Renal cortex interstitium (tissue), 11 donors: ENCODE measurements at regions not wholly inside any gene's neighbourhood (a gene's known extent, or its start where the extent isn't known, plus 50 kb on each side); places are given as distances from the start of the nearest gene placed in this dataset.

Source experiments
- DNase-seq, 11 donors: peaks; one replicate each; pipeline ENCODE4 v3.0.0-alpha.2; 2013; ENCODE audit warnings: low read depth in 9 of 11, low spot score in 4 of 11; ENCODE audit errors: extremely low read depth in 1 of 11

DNA sequence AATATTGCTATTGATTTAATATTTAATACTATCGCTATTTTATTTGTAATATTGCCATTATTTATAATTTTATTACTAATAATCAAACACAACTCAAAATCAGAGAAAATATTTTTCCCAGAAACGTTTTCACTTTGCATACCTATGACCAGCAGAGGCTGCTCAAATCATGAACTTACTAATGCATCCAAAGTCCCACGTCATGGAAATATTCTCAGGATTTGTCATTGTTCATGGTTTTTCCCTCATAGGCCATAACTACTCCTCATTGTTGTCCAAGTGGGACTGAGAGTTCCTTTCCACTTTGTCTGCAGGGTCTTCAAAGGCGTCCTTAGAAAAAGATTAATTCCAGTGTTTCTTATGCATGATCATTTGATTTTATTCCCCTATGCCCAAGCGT lies 344.8 kb downstream of the THBS2 start:
- no peak for DNase-seq

- no peak for DNase-seq
Measured at GRCh38 chr6:168908166-168908565, 345.5 kb downstream of the THBS2 start.

DNA sequence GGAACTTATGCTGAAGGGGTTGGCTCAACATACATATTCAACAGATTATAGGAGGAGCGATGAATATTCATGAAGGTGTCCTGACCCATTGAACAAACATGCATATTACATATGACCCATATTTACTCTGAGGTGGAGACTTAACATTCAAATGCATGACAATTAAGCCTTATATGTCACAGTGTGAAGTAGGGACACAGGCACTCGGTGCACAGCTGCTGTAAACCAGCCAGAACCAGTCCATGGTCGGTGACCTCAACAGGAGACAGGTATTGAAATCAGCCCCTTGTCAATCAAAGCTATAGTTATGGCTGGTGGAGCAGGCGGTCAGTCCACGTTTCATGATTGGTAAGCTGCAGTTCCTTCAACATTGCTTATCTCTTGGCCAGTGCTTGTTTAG lies 347.3 kb downstream of the THBS2 start:
- DNase-seq, result no peak

GRCh38 chr6:168905451-168906090 lies 348.1 kb downstream of the THBS2 start:
- no peak for DNase-seq

DNA sequence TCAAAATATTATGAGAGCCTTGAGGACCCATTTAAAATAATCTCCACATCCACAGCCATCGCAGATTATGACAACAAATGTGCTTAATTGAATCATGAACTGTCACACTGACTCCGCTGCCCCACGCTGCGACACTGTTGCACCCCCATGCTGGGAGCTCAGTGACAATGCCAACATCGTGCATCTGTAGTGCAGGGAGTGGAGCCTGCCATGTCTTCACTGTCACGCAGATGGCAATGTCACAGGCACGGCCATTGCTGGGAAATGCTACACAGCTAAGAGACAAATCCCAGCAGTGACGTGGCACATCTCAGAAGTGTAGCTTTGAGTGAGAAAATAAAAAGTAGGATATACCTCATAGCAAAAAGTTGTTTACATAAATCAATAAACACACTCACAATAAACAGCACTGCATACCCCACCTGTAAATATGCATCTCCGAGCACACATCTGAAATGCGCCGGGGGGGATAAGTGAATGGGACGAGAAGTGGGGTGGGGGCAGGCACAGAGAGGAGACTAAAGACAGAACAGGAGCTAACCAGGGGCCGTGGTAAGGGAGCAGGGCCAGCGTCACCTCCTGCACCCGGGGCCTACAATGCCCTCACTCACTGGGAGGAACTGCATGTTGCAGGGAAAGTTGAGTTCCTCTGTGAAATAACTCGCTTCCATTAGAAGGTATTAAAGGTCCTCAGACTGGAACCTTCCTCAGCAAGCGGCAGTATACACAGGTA lies 349.9 kb downstream of the THBS2 start:
- DNase-seq, result no peak

DNA sequence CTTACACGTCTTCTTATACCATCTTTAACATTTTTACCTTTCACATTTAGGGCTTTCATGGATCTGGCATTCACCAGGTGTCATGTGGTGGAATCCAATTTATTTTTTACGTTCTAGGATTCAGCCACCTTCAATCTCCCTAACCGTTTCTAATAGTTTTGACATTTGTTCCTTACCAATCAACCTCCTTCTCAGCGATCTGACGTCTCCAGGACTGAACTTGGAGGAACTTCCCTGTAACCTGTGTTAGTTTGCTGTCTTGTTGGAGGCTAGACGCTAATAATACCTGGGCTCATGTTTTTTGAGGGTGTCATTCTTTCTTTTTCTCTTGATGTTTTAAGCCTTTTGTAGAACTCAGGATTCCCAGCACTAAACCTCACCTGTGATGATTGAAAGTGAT lies 351.6 kb downstream of the THBS2 start:
- DNase-seq, result no peak

DNA sequence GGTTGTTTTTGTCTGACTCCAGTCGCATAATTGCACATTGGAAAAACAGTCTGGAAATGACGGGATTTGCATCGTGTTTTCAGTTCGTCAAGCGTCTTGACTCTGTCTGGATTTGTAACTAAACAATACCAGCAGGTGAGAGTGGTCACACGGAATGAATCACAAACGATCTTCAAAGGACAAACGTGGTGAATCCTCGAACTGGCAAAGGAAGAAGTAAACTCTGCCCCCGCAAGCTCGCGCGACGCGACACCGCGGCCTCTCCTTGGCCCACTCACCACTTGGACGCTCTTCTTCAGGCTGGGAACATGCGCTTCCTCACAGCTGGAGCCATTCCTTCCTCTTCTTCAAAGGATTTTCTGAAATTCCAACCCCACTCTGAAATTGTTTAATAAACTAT lies 352.6 kb downstream of the THBS2 start:
- no peak for DNase-seq

GRCh38 chr6:168896321-168896720 lies 357.3 kb downstream of the THBS2 start:
- no peak for DNase-seq

DNA sequence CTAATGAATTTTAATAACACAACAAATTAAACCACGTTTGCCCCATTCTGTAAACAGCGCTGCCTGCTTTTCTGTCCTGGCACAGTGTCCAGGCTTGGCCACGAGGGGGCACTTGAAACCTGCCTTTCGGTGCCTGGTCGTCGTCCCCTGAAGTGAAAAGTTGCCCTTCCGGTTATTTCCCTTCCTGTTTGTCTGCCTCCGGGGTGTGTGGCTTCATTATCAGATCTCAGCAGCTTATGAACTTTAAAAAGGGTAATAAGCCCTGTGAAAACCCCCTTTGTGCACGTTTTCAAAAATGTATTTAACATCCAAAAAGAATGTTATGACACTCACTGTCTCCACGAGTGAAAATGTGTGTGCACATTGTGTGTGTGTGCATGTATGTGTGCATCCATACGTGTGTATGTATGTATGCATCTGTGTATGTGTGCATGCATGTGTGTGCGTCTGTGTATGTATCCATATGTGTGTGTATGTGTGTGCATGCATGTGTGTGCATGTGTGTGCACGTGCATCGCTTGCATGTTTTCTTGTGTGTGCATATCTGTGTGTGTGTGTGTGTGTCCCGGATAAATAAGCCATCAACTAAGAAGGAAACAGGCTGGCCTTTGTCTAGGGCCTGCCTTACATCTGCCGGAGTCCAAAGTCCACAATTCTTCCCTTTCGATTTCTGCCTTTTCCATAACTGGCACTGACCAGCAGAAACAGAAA lies 358.4 kb downstream of the THBS2 start:
- DNase-seq, result peak; percentile 47 to 78 (median 70)

- no peak for DNase-seq
Measured at GRCh38 chr6:168892031-168892430, 361.6 kb downstream of the THBS2 start.

DNA sequence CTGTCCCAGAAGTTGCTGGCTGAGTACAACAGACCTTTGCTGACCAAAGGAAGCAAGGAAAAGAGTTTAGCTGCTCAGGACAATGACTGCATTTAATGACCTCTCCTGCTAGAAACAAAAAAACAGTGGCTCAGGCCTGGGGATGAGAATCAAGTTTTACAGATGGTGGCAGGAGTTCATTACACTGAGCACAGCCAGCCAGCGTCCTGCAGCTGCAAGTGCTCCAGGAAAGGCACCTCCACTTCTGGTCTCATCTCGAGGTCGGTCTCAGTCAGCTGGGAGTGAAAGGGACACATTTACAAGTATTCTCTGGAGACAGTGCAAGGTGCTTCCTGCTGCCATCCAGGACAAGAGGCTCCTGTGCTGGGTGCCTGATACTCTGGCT lies 362.7 kb downstream of the THBS2 start:
- no peak for DNase-seq

- DNase-seq, result no peak
Measured at GRCh38 chr6:168890306-168890980, 363.2 kb downstream of the THBS2 start.

DNA sequence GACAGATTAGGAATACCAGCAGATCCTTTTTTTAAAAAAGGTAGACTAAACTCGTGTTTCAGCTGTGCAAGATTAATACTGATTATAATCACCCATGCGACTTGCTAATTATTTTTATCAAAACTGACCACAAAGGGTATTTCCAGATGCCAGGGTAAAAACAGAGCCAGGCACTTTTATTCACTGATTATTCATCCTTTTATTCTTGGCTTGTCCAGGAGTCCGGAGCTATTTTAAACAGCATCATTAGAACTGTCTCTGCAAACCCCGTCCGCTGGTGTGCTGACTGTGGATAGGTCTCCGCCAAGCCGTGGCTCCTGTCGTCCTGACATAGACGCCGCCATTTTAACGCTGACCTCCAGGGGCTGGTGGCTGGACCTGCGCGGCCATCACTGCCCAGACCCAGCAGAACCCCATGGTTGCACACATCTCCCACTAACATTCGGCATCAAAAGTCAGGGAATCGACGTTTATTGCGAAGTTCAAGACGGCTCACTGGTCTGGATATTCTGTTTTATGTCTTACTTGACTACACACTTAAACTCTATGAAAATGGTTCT lies 364.8 kb downstream of the THBS2 start:
- no peak for DNase-seq

DNA sequence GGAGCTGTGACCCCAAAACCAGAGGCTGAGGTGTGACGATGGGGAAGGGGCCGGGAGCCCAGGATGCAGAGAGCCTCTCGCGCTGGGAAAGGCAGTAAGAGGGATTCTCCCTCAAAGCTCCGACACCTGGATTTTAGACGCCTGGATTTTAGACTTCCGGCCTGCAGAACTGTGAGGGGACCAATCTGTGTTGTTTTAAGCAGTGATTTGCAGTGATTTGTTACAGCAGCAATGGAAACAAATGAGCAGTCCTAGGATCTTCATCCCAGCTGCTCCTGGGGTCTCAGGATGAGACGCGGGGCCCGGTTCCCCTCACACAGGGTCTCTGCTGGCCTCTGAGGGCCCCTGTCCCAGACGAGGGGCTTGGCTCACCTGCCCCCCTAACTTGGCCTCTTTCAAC lies 365.5 kb downstream of the THBS2 start:
- no peak for DNase-seq

DNA sequence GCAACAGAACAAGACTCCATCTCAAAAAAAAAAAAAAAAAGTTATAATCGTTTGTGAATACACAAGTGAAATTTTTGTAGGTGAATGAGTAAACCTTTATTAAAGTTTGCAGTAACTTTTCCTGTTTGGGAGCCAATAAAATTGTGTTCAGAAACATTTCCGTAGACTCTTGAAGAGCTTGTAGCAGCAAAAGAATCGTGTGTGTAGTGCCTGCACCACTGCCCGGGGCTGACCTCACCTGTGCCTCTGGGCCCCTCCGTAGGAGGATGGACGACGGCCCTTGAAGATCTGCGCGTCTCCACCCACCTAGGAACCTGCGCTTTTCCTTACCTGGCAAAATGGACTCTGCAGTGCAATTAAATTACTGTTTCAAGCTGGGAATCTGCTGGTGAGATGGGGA lies 366.0 kb downstream of the THBS2 start:
- DNase-seq, result no peak

DNA sequence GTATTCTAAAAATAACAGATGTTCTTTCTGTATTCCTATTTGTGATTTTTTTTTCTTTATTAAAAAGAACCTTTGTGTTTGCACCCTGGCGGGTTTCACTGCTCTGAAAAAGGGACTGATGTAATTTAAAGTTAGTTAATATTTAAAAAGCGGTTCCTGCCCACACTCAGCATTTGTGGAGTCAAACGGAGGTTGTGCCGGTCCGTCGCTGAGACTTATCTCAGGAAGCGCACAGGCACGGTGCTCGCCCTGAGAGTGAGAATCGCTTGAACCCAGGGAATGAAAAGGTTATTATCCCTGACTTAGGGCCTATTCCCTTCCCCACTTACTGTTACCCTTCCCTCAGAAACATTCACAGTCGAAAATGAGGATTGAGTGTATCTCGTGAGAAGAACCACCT lies 366.7 kb downstream of the THBS2 start:
- peak in 1 of 11 donors; percentile 35 for DNase-seq

- no peak for DNase-seq
Measured at GRCh38 chr6:168885751-168886742, 367.6 kb downstream of the THBS2 start.

DNA sequence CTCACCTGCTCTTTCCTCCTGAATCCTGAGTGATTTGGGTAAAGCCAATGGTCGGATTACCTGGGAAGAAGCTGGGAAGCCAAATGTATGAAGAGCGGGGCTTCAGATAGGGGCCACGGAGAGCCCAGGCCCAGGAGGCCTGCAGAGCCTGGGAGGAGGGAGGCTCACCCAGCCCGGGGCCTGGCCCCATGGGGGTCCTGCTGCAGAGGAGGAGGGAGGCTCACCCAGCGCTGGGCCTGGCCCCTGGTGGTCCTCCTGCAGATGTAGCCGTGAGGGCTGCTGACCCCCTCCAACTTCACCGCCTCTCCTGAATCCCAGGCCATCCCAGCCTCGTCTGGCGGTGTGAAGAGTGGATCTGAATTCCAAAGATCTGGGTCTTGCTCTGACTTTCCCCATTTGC lies 368.4 kb downstream of the THBS2 start:
- no peak for DNase-seq
